ENCODE measurements at regions not wholly inside any gene's neighbourhood (a gene's known extent, or its start where the extent isn't known, plus 50 kb on each side); places are given as distances from the start of the nearest gene placed in this dataset.

- TF ChIP-seq SREBF2 (CRISPR knock-in tag; IDR thresholded peaks at IDR 0.05): no peak
- TF ChIP-seq, protein P1, sequence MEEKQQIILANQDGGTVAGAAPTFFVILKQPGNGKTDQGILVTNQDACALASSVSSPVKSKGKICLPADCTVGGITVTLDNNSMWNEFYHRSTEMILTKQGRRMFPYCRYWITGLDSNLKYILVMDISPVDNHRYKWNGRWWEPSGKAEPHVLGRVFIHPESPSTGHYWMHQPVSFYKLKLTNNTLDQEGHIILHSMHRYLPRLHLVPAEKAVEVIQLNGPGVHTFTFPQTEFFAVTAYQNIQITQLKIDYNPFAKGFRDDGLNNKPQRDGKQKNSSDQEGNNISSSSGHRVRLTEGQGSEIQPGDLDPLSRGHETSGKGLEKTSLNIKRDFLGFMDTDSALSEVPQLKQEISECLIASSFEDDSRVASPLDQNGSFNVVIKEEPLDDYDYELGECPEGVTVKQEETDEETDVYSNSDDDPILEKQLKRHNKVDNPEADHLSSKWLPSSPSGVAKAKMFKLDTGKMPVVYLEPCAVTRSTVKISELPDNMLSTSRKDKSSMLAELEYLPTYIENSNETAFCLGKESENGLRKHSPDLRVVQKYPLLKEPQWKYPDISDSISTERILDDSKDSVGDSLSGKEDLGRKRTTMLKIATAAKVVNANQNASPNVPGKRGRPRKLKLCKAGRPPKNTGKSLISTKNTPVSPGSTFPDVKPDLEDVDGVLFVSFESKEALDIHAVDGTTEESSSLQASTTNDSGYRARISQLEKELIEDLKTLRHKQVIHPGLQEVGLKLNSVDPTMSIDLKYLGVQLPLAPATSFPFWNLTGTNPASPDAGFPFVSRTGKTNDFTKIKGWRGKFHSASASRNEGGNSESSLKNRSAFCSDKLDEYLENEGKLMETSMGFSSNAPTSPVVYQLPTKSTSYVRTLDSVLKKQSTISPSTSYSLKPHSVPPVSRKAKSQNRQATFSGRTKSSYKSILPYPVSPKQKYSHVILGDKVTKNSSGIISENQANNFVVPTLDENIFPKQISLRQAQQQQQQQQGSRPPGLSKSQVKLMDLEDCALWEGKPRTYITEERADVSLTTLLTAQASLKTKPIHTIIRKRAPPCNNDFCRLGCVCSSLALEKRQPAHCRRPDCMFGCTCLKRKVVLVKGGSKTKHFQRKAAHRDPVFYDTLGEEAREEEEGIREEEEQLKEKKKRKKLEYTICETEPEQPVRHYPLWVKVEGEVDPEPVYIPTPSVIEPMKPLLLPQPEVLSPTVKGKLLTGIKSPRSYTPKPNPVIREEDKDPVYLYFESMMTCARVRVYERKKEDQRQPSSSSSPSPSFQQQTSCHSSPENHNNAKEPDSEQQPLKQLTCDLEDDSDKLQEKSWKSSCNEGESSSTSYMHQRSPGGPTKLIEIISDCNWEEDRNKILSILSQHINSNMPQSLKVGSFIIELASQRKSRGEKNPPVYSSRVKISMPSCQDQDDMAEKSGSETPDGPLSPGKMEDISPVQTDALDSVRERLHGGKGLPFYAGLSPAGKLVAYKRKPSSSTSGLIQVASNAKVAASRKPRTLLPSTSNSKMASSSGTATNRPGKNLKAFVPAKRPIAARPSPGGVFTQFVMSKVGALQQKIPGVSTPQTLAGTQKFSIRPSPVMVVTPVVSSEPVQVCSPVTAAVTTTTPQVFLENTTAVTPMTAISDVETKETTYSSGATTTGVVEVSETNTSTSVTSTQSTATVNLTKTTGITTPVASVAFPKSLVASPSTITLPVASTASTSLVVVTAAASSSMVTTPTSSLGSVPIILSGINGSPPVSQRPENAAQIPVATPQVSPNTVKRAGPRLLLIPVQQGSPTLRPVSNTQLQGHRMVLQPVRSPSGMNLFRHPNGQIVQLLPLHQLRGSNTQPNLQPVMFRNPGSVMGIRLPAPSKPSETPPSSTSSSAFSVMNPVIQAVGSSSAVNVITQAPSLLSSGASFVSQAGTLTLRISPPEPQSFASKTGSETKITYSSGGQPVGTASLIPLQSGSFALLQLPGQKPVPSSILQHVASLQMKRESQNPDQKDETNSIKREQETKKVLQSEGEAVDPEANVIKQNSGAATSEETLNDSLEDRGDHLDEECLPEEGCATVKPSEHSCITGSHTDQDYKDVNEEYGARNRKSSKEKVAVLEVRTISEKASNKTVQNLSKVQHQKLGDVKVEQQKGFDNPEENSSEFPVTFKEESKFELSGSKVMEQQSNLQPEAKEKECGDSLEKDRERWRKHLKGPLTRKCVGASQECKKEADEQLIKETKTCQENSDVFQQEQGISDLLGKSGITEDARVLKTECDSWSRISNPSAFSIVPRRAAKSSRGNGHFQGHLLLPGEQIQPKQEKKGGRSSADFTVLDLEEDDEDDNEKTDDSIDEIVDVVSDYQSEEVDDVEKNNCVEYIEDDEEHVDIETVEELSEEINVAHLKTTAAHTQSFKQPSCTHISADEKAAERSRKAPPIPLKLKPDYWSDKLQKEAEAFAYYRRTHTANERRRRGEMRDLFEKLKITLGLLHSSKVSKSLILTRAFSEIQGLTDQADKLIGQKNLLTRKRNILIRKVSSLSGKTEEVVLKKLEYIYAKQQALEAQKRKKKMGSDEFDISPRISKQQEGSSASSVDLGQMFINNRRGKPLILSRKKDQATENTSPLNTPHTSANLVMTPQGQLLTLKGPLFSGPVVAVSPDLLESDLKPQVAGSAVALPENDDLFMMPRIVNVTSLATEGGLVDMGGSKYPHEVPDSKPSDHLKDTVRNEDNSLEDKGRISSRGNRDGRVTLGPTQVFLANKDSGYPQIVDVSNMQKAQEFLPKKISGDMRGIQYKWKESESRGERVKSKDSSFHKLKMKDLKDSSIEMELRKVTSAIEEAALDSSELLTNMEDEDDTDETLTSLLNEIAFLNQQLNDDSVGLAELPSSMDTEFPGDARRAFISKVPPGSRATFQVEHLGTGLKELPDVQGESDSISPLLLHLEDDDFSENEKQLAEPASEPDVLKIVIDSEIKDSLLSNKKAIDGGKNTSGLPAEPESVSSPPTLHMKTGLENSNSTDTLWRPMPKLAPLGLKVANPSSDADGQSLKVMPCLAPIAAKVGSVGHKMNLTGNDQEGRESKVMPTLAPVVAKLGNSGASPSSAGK (IDR thresholded peaks at IDR 0.05): no peak
- TF ChIP-seq ZNF445 (CRISPR knock-in tag; IDR thresholded peaks at IDR 0.05; ENCODE audit: low read depth): no peak
- TF ChIP-seq CHD1 (IDR thresholded peaks at IDR 0.05; ENCODE audit: low read length): no peak
- no peak for TF ChIP-seq CTCF (IDR thresholded peaks at IDR 0.05 in 2 of 3, conservative IDR thresholded peaks at IDR 0.05 in 1 of 3; ENCODE audit: insufficient read depth in 2 of 3, low read depth in 1 of 3, low read length in 3 of 3)
- no peak for TF ChIP-seq ZFX (CRISPR knock-in tag; IDR thresholded peaks at IDR 0.05)
- TF ChIP-seq, protein P2, sequence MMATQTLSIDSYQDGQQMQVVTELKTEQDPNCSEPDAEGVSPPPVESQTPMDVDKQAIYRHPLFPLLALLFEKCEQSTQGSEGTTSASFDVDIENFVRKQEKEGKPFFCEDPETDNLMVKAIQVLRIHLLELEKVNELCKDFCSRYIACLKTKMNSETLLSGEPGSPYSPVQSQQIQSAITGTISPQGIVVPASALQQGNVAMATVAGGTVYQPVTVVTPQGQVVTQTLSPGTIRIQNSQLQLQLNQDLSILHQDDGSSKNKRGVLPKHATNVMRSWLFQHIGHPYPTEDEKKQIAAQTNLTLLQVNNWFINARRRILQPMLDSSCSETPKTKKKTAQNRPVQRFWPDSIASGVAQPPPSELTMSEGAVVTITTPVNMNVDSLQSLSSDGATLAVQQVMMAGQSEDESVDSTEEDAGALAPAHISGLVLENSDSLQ (IDR thresholded peaks at IDR 0.05): no peak
- no peak for TF ChIP-seq ESRRA (IDR thresholded peaks at IDR 0.05; ENCODE audit: borderline replicate concordance, low read depth)
- TF ChIP-seq EP300 (IDR thresholded peaks at IDR 0.05; ENCODE audit: low read length): no peak
- no peak for TF ChIP-seq U2AF2 (optimal IDR thresholded peaks at IDR 0.05; ENCODE audit: low read depth, low read length)
- TF ChIP-seq RBM39 (optimal IDR thresholded peaks at IDR 0.05; ENCODE audit: low read depth, low read length): no peak
- TF ChIP-seq NFATC3 (IDR thresholded peaks at IDR 0.05): no peak
These were observed 355.5 kb downstream of the SNAPC1 start for GRCh38 chr14:62117751-62118105.
